LNCAP (cell line): ENCODE measurements at regions not wholly inside any gene's neighbourhood (a gene's known extent, or its start where the extent isn't known, plus 50 kb on each side); places are given as distances from the start of the nearest gene placed in this dataset.

Experiments used
- TF ChIP-seq, protein P1 (sequence below): fragments of 450-650 bp; IDR thresholded peaks from 2 replicates; pipeline ENCODE4 v1.5.1; 2017; ENCODE audit warnings: mild to moderate bottlenecking

GRCh38 chr6:165794179-165794601 lies 131.1 kb upstream of the PDE10A start:
- TF ChIP-seq, protein P1, sequence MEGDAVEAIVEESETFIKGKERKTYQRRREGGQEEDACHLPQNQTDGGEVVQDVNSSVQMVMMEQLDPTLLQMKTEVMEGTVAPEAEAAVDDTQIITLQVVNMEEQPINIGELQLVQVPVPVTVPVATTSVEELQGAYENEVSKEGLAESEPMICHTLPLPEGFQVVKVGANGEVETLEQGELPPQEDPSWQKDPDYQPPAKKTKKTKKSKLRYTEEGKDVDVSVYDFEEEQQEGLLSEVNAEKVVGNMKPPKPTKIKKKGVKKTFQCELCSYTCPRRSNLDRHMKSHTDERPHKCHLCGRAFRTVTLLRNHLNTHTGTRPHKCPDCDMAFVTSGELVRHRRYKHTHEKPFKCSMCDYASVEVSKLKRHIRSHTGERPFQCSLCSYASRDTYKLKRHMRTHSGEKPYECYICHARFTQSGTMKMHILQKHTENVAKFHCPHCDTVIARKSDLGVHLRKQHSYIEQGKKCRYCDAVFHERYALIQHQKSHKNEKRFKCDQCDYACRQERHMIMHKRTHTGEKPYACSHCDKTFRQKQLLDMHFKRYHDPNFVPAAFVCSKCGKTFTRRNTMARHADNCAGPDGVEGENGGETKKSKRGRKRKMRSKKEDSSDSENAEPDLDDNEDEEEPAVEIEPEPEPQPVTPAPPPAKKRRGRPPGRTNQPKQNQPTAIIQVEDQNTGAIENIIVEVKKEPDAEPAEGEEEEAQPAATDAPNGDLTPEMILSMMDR: no peak

DNA sequence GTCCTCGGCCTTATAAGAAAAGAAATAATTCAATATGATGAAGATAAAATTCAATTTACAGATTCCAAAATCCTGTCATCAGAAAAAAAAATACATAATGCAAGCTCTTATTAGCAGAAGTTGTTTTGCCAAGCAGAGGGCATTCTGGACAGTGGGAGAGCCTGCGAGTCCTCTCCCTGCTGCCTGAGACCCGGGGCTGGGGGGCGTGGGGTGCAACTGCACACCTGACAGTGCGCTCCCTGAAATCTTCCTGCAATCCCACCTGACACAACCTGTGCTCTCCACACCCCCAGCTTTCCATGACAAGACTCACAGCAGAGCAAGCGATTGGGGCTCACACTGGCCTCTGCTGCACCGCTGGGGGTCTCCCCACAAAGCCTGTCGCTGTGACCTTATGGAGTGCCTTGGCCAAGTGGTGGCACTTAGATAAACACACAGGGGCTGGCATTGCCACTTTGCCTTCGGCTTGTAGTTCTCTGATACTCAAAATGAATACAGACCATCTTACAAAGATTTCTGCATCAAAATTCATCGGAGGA lies 130.3 kb upstream of the PDE10A start:
- TF ChIP-seq, protein P1: no peak

DNA sequence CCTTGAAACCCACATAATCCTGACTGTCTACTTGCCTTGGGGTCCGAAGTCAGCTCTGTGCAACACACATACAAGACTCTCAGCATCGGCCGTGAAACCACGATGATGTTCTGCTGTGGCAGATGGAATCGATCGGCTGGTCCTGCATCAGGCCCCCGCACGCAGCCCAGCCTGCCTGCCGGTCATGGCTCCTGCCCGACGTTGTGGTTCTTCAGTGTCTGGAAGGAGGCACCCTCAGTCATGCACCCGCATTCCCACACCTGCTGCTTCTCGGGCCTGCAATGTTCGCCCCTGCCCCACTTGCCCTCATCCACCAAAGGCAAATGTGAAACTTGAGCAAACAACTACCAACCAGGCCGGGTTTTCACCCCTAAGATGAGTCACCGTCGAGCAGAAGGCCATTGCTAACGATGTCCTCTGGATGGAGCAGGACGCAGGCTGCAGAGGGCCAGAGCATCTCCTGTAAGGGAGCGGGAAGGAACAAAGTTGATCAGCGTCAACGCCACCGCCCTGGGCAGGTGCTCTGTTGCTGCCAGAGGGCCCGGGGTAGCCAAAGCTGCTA lies 128.9 kb upstream of the PDE10A start:
- TF ChIP-seq, protein P1: no peak

DNA sequence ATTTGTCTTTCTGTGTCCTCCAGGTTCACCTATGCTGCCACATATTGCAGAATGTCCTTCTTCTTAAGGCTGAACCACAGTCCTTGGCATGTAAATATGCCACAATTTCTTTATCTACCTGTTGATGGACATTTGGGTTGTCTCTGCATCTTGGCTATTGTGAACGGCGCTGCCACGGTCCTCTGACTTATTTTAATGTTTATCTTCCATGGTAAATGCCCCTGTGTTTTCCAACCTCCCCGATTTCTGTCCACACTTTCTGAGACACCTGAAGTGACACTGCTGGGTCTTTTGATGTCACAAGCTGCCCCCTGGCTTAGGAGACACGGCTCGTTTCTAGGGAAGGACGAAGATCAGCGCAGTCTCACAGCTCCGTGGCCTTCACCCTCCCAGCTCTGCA lies 128.3 kb upstream of the PDE10A start:
- TF ChIP-seq, protein P1: no peak

GRCh38 chr6:165782812-165783211 lies 119.8 kb upstream of the PDE10A start:
- TF ChIP-seq, protein P1: no peak

DNA sequence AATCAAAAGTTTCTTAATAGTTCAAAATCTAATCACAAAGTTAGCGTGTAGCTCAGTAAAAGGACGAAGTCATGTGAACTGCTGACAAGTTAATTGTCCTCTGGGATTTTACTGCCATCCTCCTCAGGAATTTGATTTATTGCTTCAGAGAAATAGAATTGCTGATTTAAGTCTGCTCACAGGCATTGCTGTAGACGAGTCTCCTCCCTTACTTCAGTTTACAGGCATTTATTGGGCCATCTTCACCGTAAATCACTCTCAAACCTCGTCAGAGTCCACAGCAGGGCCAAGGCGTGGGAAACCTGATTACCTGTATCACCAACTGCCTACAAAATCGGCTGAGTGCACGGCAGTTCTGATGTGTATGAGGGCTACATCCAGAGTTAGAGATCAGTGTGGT lies 119.1 kb upstream of the PDE10A start:
- TF ChIP-seq, protein P1: no peak

DNA sequence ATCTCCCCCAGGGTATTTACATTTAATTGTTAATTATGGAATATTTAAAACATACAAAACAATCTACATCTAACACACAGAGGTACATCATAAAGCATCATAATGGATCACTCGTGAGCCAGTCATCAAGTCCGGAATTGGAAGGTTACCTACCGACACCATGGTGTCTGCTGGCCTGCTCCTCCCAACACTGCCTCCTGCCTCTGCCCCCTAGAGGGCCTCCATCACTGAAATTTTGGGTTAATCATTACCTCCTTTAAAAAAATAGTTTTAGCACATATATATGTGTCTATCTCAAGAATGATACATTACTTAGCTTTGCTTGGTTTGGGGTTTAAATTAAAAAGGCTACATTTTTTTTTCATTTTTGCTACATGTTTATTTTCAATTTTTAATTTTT lies 114.6 kb upstream of the PDE10A start:
- TF ChIP-seq, protein P1: peak; percentile 11; the same call in 1 of the 2 replicates

GRCh38 chr6:165776691-165777090 lies 113.7 kb upstream of the PDE10A start:
- TF ChIP-seq, protein P1: no peak
